ENCODE measurements at regions not wholly inside any gene's neighbourhood (a gene's known extent, or its start where the extent isn't known, plus 50 kb on each side); places are given as distances from the start of the nearest gene placed in this dataset.
A peak's percentile ranks its signal among the peaks of the same experiment; 100 is the strongest.

GRCh38 chr13:76331943-76332712 lies 554.1 kb downstream of the KCTD12 start:
- H3K4me3 ChIP-seq (ENCODE audit: low read depth, low read length): no peak overlapping the region
- TF ChIP-seq, protein P1, sequence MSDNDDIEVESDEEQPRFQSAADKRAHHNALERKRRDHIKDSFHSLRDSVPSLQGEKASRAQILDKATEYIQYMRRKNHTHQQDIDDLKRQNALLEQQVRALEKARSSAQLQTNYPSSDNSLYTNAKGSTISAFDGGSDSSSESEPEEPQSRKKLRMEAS (IDR thresholded peaks at IDR 0.05; ENCODE audit: low read depth, low read length): no peak
- TF ChIP-seq MYC (IDR thresholded peaks at IDR 0.05; ENCODE audit: low read depth, low read length) (no peak), POLR2A (IDR thresholded peaks at IDR 0.05; ENCODE audit: extremely low read depth, insufficient read length) (no peak)
- TF ChIP-seq, protein P2, sequence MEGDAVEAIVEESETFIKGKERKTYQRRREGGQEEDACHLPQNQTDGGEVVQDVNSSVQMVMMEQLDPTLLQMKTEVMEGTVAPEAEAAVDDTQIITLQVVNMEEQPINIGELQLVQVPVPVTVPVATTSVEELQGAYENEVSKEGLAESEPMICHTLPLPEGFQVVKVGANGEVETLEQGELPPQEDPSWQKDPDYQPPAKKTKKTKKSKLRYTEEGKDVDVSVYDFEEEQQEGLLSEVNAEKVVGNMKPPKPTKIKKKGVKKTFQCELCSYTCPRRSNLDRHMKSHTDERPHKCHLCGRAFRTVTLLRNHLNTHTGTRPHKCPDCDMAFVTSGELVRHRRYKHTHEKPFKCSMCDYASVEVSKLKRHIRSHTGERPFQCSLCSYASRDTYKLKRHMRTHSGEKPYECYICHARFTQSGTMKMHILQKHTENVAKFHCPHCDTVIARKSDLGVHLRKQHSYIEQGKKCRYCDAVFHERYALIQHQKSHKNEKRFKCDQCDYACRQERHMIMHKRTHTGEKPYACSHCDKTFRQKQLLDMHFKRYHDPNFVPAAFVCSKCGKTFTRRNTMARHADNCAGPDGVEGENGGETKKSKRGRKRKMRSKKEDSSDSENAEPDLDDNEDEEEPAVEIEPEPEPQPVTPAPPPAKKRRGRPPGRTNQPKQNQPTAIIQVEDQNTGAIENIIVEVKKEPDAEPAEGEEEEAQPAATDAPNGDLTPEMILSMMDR (IDR thresholded peaks at IDR 0.05; ENCODE audit: low read depth, low read length): no peak
- no peak for DNase-seq (ENCODE audit: low read depth)

GRCh38 chr13:76330761-76331160 lies 555.4 kb downstream of the KCTD12 start:
- no peak for TF ChIP-seq MYC (IDR thresholded peaks at IDR 0.05; ENCODE audit: low read depth, low read length)
- no peak for TF ChIP-seq POLR2A (IDR thresholded peaks at IDR 0.05; ENCODE audit: extremely low read depth, insufficient read length)
- TF ChIP-seq, protein P2 (IDR thresholded peaks at IDR 0.05; ENCODE audit: low read depth, low read length): no peak
- TF ChIP-seq, protein P1 (IDR thresholded peaks at IDR 0.05; ENCODE audit: low read depth, low read length): no peak
- DNase-seq (ENCODE audit: low read depth): no peak
- no peak overlapping the region for H3K4me3 ChIP-seq (ENCODE audit: low read depth, low read length)

GRCh38 chr13:76329866-76330580 lies 556.2 kb downstream of the KCTD12 start:
- no peak for DNase-seq (ENCODE audit: low read depth)
- no peak overlapping the region for H3K4me3 ChIP-seq (ENCODE audit: low read depth, low read length)
- TF ChIP-seq, protein P1 (IDR thresholded peaks at IDR 0.05; ENCODE audit: low read depth, low read length): no peak
- TF ChIP-seq MYC (IDR thresholded peaks at IDR 0.05; ENCODE audit: low read depth, low read length) (no peak), POLR2A (IDR thresholded peaks at IDR 0.05; ENCODE audit: extremely low read depth, insufficient read length) (no peak)
- TF ChIP-seq, protein P2 (IDR thresholded peaks at IDR 0.05; ENCODE audit: low read depth, low read length): no peak

GRCh38 chr13:76329004-76329403 lies 557.2 kb downstream of the KCTD12 start:
- H3K4me3 ChIP-seq (ENCODE audit: low read depth, low read length): no peak overlapping the region
- TF ChIP-seq MYC (IDR thresholded peaks at IDR 0.05; ENCODE audit: low read depth, low read length): no peak
- TF ChIP-seq, protein P2 (IDR thresholded peaks at IDR 0.05; ENCODE audit: low read depth, low read length): no peak
- TF ChIP-seq, protein P1 (IDR thresholded peaks at IDR 0.05; ENCODE audit: low read depth, low read length): no peak
- no peak for TF ChIP-seq POLR2A (IDR thresholded peaks at IDR 0.05; ENCODE audit: extremely low read depth, insufficient read length)
- peak; percentile 14 for DNase-seq (ENCODE audit: low read depth)

GRCh38 chr13:76326343-76326742 lies 559.9 kb downstream of the KCTD12 start:
- no peak for TF ChIP-seq POLR2A (IDR thresholded peaks at IDR 0.05; ENCODE audit: extremely low read depth, insufficient read length)
- TF ChIP-seq, protein P2 (IDR thresholded peaks at IDR 0.05; ENCODE audit: low read depth, low read length): no peak
- TF ChIP-seq, protein P1 (IDR thresholded peaks at IDR 0.05; ENCODE audit: low read depth, low read length): no peak
- no peak for TF ChIP-seq MYC (IDR thresholded peaks at IDR 0.05; ENCODE audit: low read depth, low read length)
- no peak for DNase-seq (ENCODE audit: low read depth)
- H3K4me3 ChIP-seq (ENCODE audit: low read depth, low read length): no peak overlapping the region
